ENCODE measurements at regions not wholly inside any gene's neighbourhood (a gene's known extent, or its start where the extent isn't known, plus 50 kb on each side); places are given as distances from the start of the nearest gene placed in this dataset.

DNA sequence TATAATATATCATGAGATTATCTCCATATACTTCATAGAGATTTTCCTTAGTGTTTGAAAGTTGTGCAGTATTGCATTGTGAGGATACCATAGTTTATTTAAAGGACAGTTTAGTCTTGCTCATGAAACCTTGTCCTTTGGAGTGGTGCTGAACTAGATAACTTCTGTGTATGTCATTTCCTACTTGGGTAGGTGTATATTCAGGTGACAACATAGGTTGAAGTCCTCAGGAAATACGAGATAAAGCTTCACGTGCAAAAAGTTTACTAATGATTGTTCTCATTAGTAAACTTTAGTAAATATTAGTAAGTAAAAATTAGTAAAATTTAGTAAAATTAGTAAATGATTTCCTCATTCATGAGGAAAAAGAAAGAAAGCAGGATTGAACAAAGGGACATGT is 521.3 kb upstream of the LRRC4C start:
- no peak for DNase-seq (ENCODE audit: low read depth)

- no peak for DNase-seq (ENCODE audit: low read depth)
These were observed 522.8 kb upstream of the LRRC4C start for GRCh38 chr11:41982276-41982675.

DNA sequence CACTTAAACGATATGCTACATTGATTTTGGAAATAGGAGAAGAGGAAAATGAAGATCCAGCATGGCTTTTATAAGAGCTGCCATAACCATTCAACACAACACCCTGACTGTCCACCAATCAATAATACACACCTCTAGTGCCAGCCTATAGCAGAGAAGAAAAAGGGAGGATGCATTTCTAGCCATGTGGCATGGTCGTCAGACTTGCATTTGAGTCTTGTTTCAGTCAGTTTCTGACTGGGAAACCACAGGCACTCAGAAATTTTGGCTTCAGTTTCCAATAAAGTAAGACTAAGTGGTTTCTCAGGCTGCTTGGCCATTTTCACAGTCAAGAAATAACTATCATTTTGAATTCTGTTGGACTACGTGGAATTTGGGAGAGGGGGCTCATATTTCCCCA is 523.5 kb upstream of the LRRC4C start:
- DNase-seq (ENCODE audit: low read depth): no peak

DNA sequence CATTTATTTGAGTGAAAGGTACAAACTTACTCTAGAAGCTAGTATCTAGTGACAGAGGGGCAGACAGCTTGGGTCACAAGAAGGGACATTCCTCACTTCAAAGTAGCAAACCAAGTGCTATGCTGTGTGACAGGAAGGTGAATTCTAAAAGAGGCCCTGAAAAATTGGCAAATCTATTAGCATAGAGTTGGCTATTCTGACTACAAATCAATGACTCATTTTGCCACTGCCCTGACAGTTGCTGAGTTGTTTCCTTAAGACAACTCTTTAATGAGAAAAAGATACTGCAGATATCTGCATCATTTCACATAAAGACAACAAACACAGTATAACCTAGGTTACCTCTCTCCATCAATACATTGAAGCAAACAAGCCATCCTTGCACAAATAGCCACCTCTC is 524.0 kb upstream of the LRRC4C start:
- DNase-seq (ENCODE audit: low read depth): no peak

DNA sequence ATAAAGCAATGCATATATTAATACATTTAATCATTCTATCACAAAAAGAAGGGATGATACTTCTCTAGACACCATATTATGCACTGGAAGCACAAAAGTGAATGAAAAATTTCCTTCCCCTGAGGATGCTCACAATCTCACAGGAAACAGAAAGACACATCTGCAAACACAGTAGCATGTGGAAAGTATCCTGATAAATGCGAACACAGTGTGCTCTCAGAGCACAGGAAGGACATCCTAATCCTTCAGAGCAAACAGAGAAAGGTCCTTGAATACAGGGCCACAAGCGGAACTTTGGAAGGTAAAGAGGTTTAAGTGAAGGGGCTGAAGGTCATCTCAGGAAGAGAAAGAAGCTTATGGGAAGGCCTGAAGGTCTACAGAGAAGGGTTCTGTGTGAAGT is 524.6 kb upstream of the LRRC4C start:
- DNase-seq (ENCODE audit: low read depth): no peak

DNA sequence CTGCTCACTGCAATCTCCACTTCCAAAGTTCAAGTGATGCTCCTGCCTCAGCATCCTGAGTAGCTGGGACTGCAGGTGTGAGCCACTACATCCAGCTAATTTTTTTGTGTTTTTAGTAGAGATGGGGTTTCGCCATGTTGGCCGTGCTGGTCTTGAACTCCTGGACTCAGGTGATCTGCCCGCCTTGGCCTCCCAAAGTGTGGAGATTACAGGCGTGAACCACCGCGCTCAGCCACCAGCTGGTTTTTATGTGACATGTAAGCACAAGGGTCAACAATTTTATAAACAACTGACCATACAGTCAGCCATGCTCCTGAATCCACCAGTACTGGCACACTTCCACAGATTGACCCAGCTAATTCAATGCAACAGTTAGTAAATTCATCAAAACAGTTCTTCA is 526.3 kb upstream of the LRRC4C start:
- no peak for DNase-seq (ENCODE audit: low read depth)

- DNase-seq (ENCODE audit: low read depth): no peak
These were observed 529.6 kb upstream of the LRRC4C start for GRCh38 chr11:41988951-41989572.

GRCh38 chr11:41989823-41990380 is 530.5 kb upstream of the LRRC4C start:
- DNase-seq (ENCODE audit: low read depth): no peak

- DNase-seq (ENCODE audit: low read depth): no peak
These were observed 537.1 kb upstream of the LRRC4C start for GRCh38 chr11:41996533-41996932.

DNA sequence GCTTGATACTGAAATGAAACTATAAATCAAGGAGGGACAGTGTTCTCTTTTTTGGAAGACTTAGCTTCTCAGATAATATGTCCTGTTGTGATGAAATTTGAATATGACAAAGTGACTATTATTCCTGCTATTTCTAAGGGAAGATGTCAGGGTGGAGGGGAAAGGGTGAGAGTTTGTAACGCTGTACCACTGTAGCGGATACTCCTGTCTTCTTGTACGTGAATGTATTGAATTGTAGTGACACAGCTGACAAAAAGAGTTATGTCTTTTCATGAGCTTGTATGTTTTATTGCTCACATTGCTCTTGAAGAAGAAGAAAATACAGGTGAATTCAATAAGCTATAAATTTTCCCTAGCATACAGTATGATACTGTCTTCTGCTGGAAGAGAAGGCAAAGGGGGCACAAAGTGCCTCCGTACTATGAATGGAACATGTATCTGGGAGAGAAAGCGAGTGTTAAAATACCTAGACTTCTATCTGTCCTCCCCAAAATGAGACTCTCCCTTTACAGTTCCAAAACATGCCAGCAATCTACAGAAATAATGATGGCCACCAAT is 538.5 kb upstream of the LRRC4C start:
- no peak for DNase-seq (ENCODE audit: low read depth)

DNA sequence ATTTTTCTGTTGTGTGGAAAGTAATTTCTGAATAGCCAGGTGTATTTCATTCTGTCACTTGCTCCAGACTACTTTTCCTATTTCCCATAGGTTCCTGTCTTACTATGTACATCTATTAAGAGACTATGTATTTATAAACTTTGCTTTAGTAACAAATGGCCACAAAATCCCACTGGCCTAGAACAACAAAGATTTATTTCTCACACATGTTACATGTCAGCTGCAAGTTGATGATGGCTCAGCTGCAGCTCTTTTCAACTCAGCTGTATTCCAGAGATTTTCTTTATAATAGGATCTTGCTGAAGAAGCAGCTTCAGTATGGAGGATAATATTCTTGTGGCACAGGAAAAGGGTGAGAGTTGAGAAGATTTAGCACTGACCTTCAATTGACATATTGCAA is 539.6 kb upstream of the LRRC4C start:
- no peak for DNase-seq (ENCODE audit: low read depth)

DNA sequence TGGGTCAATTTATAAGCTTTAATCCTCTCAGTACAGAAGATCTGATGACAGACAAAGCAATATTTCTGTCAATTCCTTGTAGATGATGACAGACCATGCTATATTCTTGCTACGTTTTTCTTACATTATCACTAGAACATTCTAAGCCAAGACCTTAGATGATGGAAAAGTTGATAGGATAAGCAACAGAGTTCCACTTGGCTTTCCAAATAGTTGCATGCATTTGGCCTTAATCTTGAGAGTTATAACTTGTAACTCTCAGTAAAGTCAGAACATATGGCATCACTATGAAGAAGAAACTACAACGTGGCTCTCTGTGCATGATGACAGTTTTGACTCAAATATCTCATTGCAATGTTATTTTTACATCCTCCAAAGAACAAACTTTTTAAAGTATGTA is 544.3 kb upstream of the LRRC4C start:
- DNase-seq (ENCODE audit: low read depth): no peak

DNA sequence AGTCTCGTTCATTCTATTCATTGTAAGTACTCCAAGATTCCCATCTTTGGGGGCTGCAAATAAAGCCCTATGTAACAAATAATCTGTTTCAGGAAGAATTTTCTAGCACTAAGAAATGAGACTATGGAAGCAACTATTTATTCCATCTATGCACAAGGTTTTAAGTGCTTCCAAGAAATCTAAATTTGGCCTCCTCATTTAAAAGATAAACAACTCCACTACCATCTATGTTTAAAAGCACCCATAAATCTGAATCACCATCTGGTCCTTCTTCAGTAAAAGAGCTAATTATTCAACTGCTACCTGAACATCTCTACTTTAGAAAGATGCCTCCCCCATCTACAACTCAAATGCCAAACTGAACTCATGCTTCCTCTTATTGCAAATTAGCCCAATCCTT is 547.3 kb upstream of the LRRC4C start:
- no peak for DNase-seq (ENCODE audit: low read depth)

DNA sequence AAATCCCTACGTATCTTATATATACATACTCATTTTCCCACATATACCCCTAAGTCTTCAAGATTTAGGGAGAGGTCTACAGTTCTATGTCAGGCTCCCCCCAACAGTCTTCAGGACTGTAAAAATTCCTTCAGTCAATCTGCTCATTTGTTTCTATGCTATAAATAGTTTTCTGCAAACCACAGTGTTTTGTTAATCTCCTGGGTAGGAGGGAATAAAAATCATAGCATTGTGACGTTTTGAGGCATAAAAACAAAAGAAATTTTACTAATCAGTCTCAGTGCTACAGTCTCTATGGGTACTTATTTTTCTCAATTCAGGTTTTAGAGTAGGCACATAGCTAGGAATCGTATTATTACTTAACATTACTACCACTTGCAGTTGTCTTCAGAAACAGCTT is 552.8 kb upstream of the LRRC4C start:
- no peak for DNase-seq (ENCODE audit: low read depth)

GRCh38 chr11:42013656-42014201 is 554.3 kb upstream of the LRRC4C start:
- DNase-seq (ENCODE audit: low read depth): no peak

DNA sequence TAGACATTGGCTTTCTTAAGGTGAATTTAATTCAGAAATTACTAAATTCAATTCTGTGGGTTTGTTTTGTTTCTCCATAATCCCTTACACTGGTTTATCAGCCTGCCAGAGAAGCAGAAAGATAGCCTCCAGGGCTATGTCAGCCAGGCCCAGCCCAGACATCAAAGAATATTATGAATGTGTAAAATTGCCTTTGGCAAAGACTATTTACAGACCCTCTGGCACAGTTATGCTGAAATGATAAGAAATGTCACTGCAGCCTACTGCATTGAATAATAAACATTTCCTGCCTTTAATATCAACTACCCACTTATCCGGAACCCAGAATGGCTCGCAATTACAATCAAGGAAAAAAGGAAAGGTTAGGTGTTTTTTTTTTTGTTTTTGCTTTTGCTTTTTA is 562.5 kb upstream of the LRRC4C start:
- DNase-seq (ENCODE audit: low read depth): no peak

GRCh38 chr11:42023267-42023666 is 563.8 kb upstream of the LRRC4C start:
- no peak for DNase-seq (ENCODE audit: low read depth)

- no peak for DNase-seq (ENCODE audit: low read depth)
These were observed 565.8 kb upstream of the LRRC4C start for GRCh38 chr11:42025121-42025803.

GRCh38 chr11:42034826-42035225 is 575.4 kb upstream of the LRRC4C start:
- DNase-seq (ENCODE audit: low read depth): no peak

DNA sequence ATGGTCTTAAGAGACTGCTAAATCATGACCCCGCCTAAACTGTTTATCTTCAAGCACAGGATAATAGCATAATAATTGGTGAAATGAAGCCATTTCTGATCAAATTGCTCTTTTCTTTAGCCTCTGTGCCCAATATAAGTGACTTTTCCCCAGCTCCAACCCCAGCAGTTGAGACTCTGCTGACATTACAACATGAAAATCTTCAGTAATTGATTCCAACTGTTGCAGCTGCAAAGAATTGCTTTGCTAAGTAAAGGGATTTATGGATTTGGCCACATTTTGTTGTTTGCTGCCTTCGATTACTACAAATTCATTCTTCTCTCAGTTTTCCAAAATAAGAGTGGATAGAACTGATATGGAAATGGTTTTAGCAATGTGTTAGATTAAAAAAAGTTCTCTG is 576.7 kb upstream of the LRRC4C start:
- DNase-seq (ENCODE audit: low read depth): no peak

- DNase-seq (ENCODE audit: low read depth): no peak
These were observed 583.9 kb upstream of the LRRC4C start for GRCh38 chr11:42043312-42043711.

DNA sequence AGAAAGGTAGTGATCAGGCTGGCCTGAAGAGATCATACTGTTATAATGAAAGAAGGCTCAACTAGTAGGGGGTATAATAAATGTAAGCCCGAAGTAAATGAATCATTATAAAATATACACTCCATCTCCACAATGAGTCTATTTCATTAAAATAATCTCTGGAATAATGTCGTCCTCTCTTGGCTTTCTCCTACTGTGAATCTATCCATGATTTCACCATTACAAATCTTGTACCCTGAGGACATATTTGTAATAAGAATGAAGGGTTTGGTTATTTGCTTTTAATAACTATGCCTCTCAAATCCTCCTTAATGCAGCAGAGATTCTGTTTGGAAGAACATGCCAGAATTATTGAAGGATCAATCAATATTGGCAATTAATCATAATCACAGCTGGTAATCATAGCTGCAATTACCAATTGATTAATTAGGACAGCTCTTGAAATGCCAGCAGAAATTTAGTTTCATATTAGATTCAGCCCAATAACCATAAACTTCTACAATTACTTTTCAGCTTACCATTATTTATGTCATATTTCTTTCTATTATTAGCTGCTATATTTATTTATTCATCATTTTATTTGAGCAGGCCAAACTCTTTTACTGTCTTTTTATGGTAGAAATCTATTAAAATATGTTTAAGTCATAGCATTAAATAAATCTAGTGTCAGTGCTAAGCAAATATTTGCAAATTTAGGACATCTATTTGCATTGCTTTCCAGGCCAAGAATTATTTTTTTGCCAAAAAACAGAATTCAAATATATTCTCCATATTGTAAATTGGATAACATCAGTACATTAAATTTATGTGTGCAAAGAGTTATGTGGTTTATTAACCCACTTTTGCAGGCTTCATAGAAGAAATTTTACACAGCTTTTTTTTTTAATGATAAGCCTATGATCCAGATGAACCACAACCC is 588.4 kb upstream of the LRRC4C start:
- no peak for DNase-seq (ENCODE audit: low read depth)

Data from GM04503 (cell line).